ENCODE measurements at regions not wholly inside any gene's neighbourhood (a gene's known extent, or its start where the extent isn't known, plus 50 kb on each side); places are given as distances from the start of the nearest gene placed in this dataset.

DNA sequence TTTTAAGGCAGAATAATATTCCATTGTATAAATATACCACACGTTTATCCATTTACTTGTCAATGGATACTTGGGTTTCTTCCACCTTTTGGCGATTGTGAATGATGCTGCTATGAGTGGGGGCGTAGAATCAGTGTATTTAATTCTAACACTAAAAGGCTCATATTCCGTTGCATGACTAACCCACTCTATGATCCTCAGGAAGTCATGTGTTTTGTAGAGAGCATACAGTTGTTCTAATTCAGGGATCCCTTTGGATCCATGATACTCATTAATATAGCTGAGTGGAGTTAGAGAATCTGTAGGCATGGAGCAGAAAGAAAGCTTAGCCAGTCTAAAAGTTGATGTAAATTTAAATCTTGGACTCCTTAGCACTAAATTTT, 74.2 kb upstream of the TMEM170B start:
- no peaks in the 10 kb centered on the region for H3K27me3 ChIP-seq (ENCODE audit: insufficient read depth)
- H3K4me1 ChIP-seq (ENCODE audit: control insufficient read depth in 1 of 2, insufficient read depth in 2 of 2, low read depth in 1 of 2, low read length in 1 of 2), result no peaks in the 10 kb centered on the region; a peak in 1 of 4 replicates
- no peak for DNase-seq
- H3K27ac ChIP-seq (ENCODE audit: low read depth in 2 of 2, low read length in 1 of 2), result no peak overlapping the region
- H3K36me3 ChIP-seq (replicated peaks in 1 of 2; ENCODE audit: control insufficient read depth in 1 of 2, insufficient read depth in 2 of 2, low read length in 1 of 2), result no peaks in the 10 kb centered on the region
- no peak overlapping the region for H3K9ac ChIP-seq
- H4K20me1 ChIP-seq (ENCODE audit: insufficient read depth), result no peaks in the 10 kb centered on the region
- no peak overlapping the region for H3K4me3 ChIP-seq (ENCODE audit: low read depth in 2 of 2, low read length in 1 of 2)
- H3K79me2 ChIP-seq (ENCODE audit: insufficient read depth), result no peaks in the 10 kb centered on the region
- H3K9me2 ChIP-seq, result no peaks in the 10 kb centered on the region
- no peak overlapping the region for H2AFZ ChIP-seq (ENCODE audit: low read depth)
- H3F3A ChIP-seq (replicated peaks; ENCODE audit: insufficient read depth), result no peaks in the 10 kb centered on the region
- ChIA-PET CTCF (no interaction called here), POLR2A (no interaction called here)
- H3K9me3 ChIP-seq, result no peaks in the 10 kb centered on the region
- 81% methylated on average over 4 of the region's 4 CpGs for WGBS (ENCODE audit: low lambda C conversion rate)
- no peak overlapping the region for H3K4me2 ChIP-seq
- TF ChIP-seq ZBTB33 (IDR thresholded peaks at IDR 0.05; ENCODE audit: borderline replicate concordance, low read depth) (no peak), MAX (IDR thresholded peaks at IDR 0.05; ENCODE audit: low read depth) (no peak), EZH2phosphoT487 (IDR thresholded peaks at IDR 0.05; ENCODE audit: borderline replicate concordance, low read depth) (no peak), JUND (IDR thresholded peaks at IDR 0.05) (no peak), USF1 (IDR thresholded peaks at IDR 0.05; ENCODE audit: borderline replicate concordance, low read depth) (no peak), SIN3A (IDR thresholded peaks at IDR 0.05; ENCODE audit: borderline replicate concordance, low read depth, low read length) (no peak)
- TF ChIP-seq, protein P1, sequence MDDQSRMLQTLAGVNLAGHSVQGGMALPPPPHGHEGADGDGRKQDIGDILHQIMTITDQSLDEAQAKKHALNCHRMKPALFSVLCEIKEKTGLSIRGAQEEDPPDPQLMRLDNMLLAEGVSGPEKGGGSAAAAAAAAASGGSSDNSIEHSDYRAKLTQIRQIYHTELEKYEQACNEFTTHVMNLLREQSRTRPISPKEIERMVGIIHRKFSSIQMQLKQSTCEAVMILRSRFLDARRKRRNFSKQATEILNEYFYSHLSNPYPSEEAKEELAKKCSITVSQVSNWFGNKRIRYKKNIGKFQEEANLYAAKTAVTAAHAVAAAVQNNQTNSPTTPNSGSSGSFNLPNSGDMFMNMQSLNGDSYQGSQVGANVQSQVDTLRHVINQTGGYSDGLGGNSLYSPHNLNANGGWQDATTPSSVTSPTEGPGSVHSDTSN (IDR thresholded peaks at IDR 0.05), result no peak

- WGBS (ENCODE audit: low lambda C conversion rate), result 84% methylated on average over 11 of the region's 11 CpGs
- Histone ChIP-seq H3K36me3 (replicated peaks in 1 of 2; ENCODE audit: control insufficient read depth in 1 of 2, insufficient read depth in 2 of 2, low read length in 1 of 2) (no peaks in the 10 kb centered on the region), H3K9ac (no peak overlapping the region), H3K27ac (ENCODE audit: low read depth in 2 of 2, low read length in 1 of 2) (no peak overlapping the region), H3K4me3 (ENCODE audit: low read depth in 2 of 2, low read length in 1 of 2) (no peak overlapping the region), H3K9me3 (no peaks in the 10 kb centered on the region), H3K79me2 (ENCODE audit: insufficient read depth) (no peaks in the 10 kb centered on the region), H3K9me2 (no peaks in the 10 kb centered on the region), H2AFZ (ENCODE audit: low read depth) (no peak overlapping the region), H3K27me3 (ENCODE audit: insufficient read depth) (no peaks in the 10 kb centered on the region), H3K4me1 (ENCODE audit: control insufficient read depth in 1 of 2, insufficient read depth in 2 of 2, low read depth in 1 of 2, low read length in 1 of 2) (no peaks in the 10 kb centered on the region; a peak in 1 of 4 replicates), H3F3A (replicated peaks; ENCODE audit: insufficient read depth) (no peaks in the 10 kb centered on the region), H3K4me2 (no peak overlapping the region), H4K20me1 (ENCODE audit: insufficient read depth) (no peaks in the 10 kb centered on the region)
- DNase-seq, result no peak
- CTCF ChIA-PET, result no interaction called here
- POLR2A ChIA-PET, result no interaction called here
- no peak for TF ChIP-seq MEF2A (IDR thresholded peaks at IDR 0.05; ENCODE audit: borderline replicate concordance, low read depth)
- no peak for TF ChIP-seq ZBTB33 (IDR thresholded peaks at IDR 0.05; ENCODE audit: borderline replicate concordance, low read depth)
- no peak for TF ChIP-seq TCF12 (IDR thresholded peaks at IDR 0.05)
- TF ChIP-seq CHD2 (IDR thresholded peaks at IDR 0.05; ENCODE audit: low read length, partially characterized antibody), result no peak
- no peak for TF ChIP-seq RCOR1 (IDR thresholded peaks at IDR 0.05; ENCODE audit: low read length)
- TF ChIP-seq GABPA (IDR thresholded peaks at IDR 0.05; ENCODE audit: low read depth), result no peak
- TF ChIP-seq, protein P2, sequence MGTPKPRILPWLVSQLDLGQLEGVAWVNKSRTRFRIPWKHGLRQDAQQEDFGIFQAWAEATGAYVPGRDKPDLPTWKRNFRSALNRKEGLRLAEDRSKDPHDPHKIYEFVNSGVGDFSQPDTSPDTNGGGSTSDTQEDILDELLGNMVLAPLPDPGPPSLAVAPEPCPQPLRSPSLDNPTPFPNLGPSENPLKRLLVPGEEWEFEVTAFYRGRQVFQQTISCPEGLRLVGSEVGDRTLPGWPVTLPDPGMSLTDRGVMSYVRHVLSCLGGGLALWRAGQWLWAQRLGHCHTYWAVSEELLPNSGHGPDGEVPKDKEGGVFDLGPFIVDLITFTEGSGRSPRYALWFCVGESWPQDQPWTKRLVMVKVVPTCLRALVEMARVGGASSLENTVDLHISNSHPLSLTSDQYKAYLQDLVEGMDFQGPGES (IDR thresholded peaks at IDR 0.05; ENCODE audit: low read depth, low read length), result no peak
- TF ChIP-seq USF2 (IDR thresholded peaks at IDR 0.05; ENCODE audit: borderline replicate concordance, low read depth, low read length), result no peak
- TF ChIP-seq RXRA (IDR thresholded peaks at IDR 0.05; ENCODE audit: borderline replicate concordance, low read depth), result no peak
- TF ChIP-seq TEAD4 (IDR thresholded peaks at IDR 0.05; ENCODE audit: borderline replicate concordance, insufficient read depth), result no peak
- TF ChIP-seq TAF1 (IDR thresholded peaks at IDR 0.05; ENCODE audit: borderline replicate concordance, low read depth, low read length), result no peak
- no peak for TF ChIP-seq EP300 (IDR thresholded peaks at IDR 0.05; ENCODE audit: borderline replicate concordance in 1 of 2, low read depth in 1 of 2, low read length in 1 of 2)
- TF ChIP-seq POLR2AphosphoS5 (IDR thresholded peaks at IDR 0.05; ENCODE audit: low read depth, low read length), result no peak
- TF ChIP-seq EZH2phosphoT487 (IDR thresholded peaks at IDR 0.05; ENCODE audit: borderline replicate concordance, low read depth), result no peak
- no peak for TF ChIP-seq JUND (IDR thresholded peaks at IDR 0.05)
Measured at GRCh38 chr6:11462742-11463397, 74.7 kb upstream of the TMEM170B start.
